ENCODE measurements at regions not wholly inside any gene's neighbourhood (a gene's known extent, or its start where the extent isn't known, plus 50 kb on each side); places are given as distances from the start of the nearest gene placed in this dataset.

- no peaks in the 10 kb centered on the region for H3K4me1 ChIP-seq (ENCODE audit: control insufficient read depth, low read depth, low read length)
Observed at GRCh38 chr15:26145796-26146195, 282.7 kb upstream of the ATP10A start.

GRCh38 chr15:26144836-26145235 is 281.7 kb upstream of the ATP10A start:
- Histone ChIP-seq H3K9me3 (ENCODE audit: control insufficient read depth, low read depth, low read length) (no peaks in the 10 kb centered on the region), H3K36me3 (ENCODE audit: control insufficient read depth, low read depth, low read length) (no peaks in the 10 kb centered on the region), H3K9ac (ENCODE audit: low read length) (no peak overlapping the region), H3K4me3 (ENCODE audit: low read length) (no peak overlapping the region), H3K27me3 (ENCODE audit: control insufficient read depth, insufficient read depth, low read length) (no peaks in the 10 kb centered on the region), H3K27ac (ENCODE audit: low read length) (no peak overlapping the region), H3K4me1 (ENCODE audit: control insufficient read depth, low read depth, low read length) (no peaks in the 10 kb centered on the region)

More at GRCh38 chr15:26145796-26146195, 282.7 kb upstream of the ATP10A start:
- Histone ChIP-seq H3K27ac (ENCODE audit: low read length) (no peak overlapping the region), H3K4me3 (ENCODE audit: low read length) (no peak overlapping the region), H3K9me3 (ENCODE audit: control insufficient read depth, low read depth, low read length) (no peaks in the 10 kb centered on the region), H3K27me3 (ENCODE audit: control insufficient read depth, insufficient read depth, low read length) (no peaks in the 10 kb centered on the region), H3K9ac (ENCODE audit: low read length) (no peak overlapping the region), H3K36me3 (ENCODE audit: control insufficient read depth, low read depth, low read length) (no peaks in the 10 kb centered on the region)

GRCh38 chr15:26143221-26143620 is 280.1 kb upstream of the ATP10A start:
- H3K27me3 ChIP-seq (ENCODE audit: control insufficient read depth, insufficient read depth, low read length): no peaks in the 10 kb centered on the region
- no peaks in the 10 kb centered on the region for H3K4me1 ChIP-seq (ENCODE audit: control insufficient read depth, low read depth, low read length)
- no peak overlapping the region for H3K4me3 ChIP-seq (ENCODE audit: low read length)
- no peak overlapping the region for H3K27ac ChIP-seq (ENCODE audit: low read length)
- no peak overlapping the region for H3K9ac ChIP-seq (ENCODE audit: low read length)
- H3K36me3 ChIP-seq (ENCODE audit: control insufficient read depth, low read depth, low read length): no peaks in the 10 kb centered on the region
- no peaks in the 10 kb centered on the region for H3K9me3 ChIP-seq (ENCODE audit: control insufficient read depth, low read depth, low read length)

GRCh38 chr15:26134812-26135211 is 271.7 kb upstream of the ATP10A start:
- Histone ChIP-seq H3K4me1 (ENCODE audit: control insufficient read depth, low read depth, low read length) (peaks cover 48% of the 10 kb centered on the region), H3K27ac (ENCODE audit: low read length) (no peak overlapping the region), H3K27me3 (ENCODE audit: control insufficient read depth, insufficient read depth, low read length) (peaks cover 8% of the 10 kb centered on the region), H3K4me3 (ENCODE audit: low read length) (no peak overlapping the region), H3K36me3 (ENCODE audit: control insufficient read depth, low read depth, low read length) (no peaks in the 10 kb centered on the region), H3K9me3 (ENCODE audit: control insufficient read depth, low read depth, low read length) (no peaks in the 10 kb centered on the region), H3K9ac (ENCODE audit: low read length) (no peak overlapping the region)

- H3K4me3 ChIP-seq (ENCODE audit: low read length): peak overlapping the region; percentile 18
- H3K36me3 ChIP-seq (ENCODE audit: control insufficient read depth, low read depth, low read length): no peaks in the 10 kb centered on the region
- H3K4me1 ChIP-seq (ENCODE audit: control insufficient read depth, low read depth, low read length): peaks cover 53% of the 10 kb centered on the region
- peaks cover 8% of the 10 kb centered on the region for H3K27me3 ChIP-seq (ENCODE audit: control insufficient read depth, insufficient read depth, low read length)
- no peaks in the 10 kb centered on the region for H3K9me3 ChIP-seq (ENCODE audit: control insufficient read depth, low read depth, low read length)
- H3K27ac ChIP-seq (ENCODE audit: low read length): no peak overlapping the region
- H3K9ac ChIP-seq (ENCODE audit: low read length): no peak overlapping the region
Observed at GRCh38 chr15:26134152-26134551, 271.0 kb upstream of the ATP10A start.

- Histone ChIP-seq H3K9me3 (ENCODE audit: control insufficient read depth, low read depth, low read length) (no peaks in the 10 kb centered on the region), H3K9ac (ENCODE audit: low read length) (no peak overlapping the region), H3K4me3 (ENCODE audit: low read length) (peak overlapping the region; percentile 33), H3K36me3 (ENCODE audit: control insufficient read depth, low read depth, low read length) (no peaks in the 10 kb centered on the region), H3K4me1 (ENCODE audit: control insufficient read depth, low read depth, low read length) (peaks cover 59% of the 10 kb centered on the region), H3K27me3 (ENCODE audit: control insufficient read depth, insufficient read depth, low read length) (peaks cover 8% of the 10 kb centered on the region), H3K27ac (ENCODE audit: low read length) (no peak overlapping the region)
Observed at GRCh38 chr15:26132811-26133210, 269.7 kb upstream of the ATP10A start.

GRCh38 chr15:26129852-26130251 is 266.7 kb upstream of the ATP10A start:
- H3K27ac ChIP-seq (ENCODE audit: low read length): peak overlapping the region; percentile 56
- no peaks in the 10 kb centered on the region for H3K36me3 ChIP-seq (ENCODE audit: control insufficient read depth, low read depth, low read length)
- H3K4me3 ChIP-seq (ENCODE audit: low read length): peak overlapping the region; percentile 5
- H3K9ac ChIP-seq (ENCODE audit: low read length): no peak overlapping the region
- peaks cover 56% of the 10 kb centered on the region for H3K4me1 ChIP-seq (ENCODE audit: control insufficient read depth, low read depth, low read length)
- H3K27me3 ChIP-seq (ENCODE audit: control insufficient read depth, insufficient read depth, low read length): peaks cover 8% of the 10 kb centered on the region
- no peaks in the 10 kb centered on the region for H3K9me3 ChIP-seq (ENCODE audit: control insufficient read depth, low read depth, low read length)

GRCh38 chr15:26128611-26129140 is 265.5 kb upstream of the ATP10A start:
- no peaks in the 10 kb centered on the region for H3K36me3 ChIP-seq (ENCODE audit: control insufficient read depth, low read depth, low read length)
- peaks cover 45% of the 10 kb centered on the region for H3K4me1 ChIP-seq (ENCODE audit: control insufficient read depth, low read depth, low read length)
- H3K27me3 ChIP-seq (ENCODE audit: control insufficient read depth, insufficient read depth, low read length): peaks cover 8% of the 10 kb centered on the region
- no peak overlapping the region for H3K27ac ChIP-seq (ENCODE audit: low read length)
- no peak overlapping the region for H3K4me3 ChIP-seq (ENCODE audit: low read length)
- no peaks in the 10 kb centered on the region for H3K9me3 ChIP-seq (ENCODE audit: control insufficient read depth, low read depth, low read length)
- no peak overlapping the region for H3K9ac ChIP-seq (ENCODE audit: low read length)

GRCh38 chr15:26126819-26127387 is 263.8 kb upstream of the ATP10A start:
- no peaks in the 10 kb centered on the region for H3K9me3 ChIP-seq (ENCODE audit: control insufficient read depth, low read depth, low read length)
- peaks cover 5% of the 10 kb centered on the region for H3K27me3 ChIP-seq (ENCODE audit: control insufficient read depth, insufficient read depth, low read length)
- peaks cover 27% of the 10 kb centered on the region for H3K4me1 ChIP-seq (ENCODE audit: control insufficient read depth, low read depth, low read length)
- no peaks in the 10 kb centered on the region for H3K36me3 ChIP-seq (ENCODE audit: control insufficient read depth, low read depth, low read length)
- H3K4me3 ChIP-seq (ENCODE audit: low read length): no peak overlapping the region
- no peak overlapping the region for H3K9ac ChIP-seq (ENCODE audit: low read length)
- H3K27ac ChIP-seq (ENCODE audit: low read length): no peak overlapping the region

- Histone ChIP-seq H3K4me1 (ENCODE audit: control insufficient read depth, low read depth, low read length) (peaks cover 20% of the 10 kb centered on the region), H3K27me3 (ENCODE audit: control insufficient read depth, insufficient read depth, low read length) (peaks cover under 1% of the 10 kb centered on the region), H3K4me3 (ENCODE audit: low read length) (no peak overlapping the region), H3K27ac (ENCODE audit: low read length) (no peak overlapping the region), H3K36me3 (ENCODE audit: control insufficient read depth, low read depth, low read length) (no peaks in the 10 kb centered on the region), H3K9me3 (ENCODE audit: control insufficient read depth, low read depth, low read length) (no peaks in the 10 kb centered on the region), H3K9ac (ENCODE audit: low read length) (no peak overlapping the region)
Observed at GRCh38 chr15:26126070-26126469, 262.9 kb upstream of the ATP10A start.

GRCh38 chr15:26125664-26126063 is 262.5 kb upstream of the ATP10A start:
- H3K9me3 ChIP-seq (ENCODE audit: control insufficient read depth, low read depth, low read length): no peaks in the 10 kb centered on the region
- no peaks in the 10 kb centered on the region for H3K27me3 ChIP-seq (ENCODE audit: control insufficient read depth, insufficient read depth, low read length)
- H3K9ac ChIP-seq (ENCODE audit: low read length): no peak overlapping the region
- no peaks in the 10 kb centered on the region for H3K36me3 ChIP-seq (ENCODE audit: control insufficient read depth, low read depth, low read length)
- no peak overlapping the region for H3K27ac ChIP-seq (ENCODE audit: low read length)
- peaks cover 20% of the 10 kb centered on the region for H3K4me1 ChIP-seq (ENCODE audit: control insufficient read depth, low read depth, low read length)
- no peak overlapping the region for H3K4me3 ChIP-seq (ENCODE audit: low read length)

- H3K27ac ChIP-seq (ENCODE audit: low read length): no peak overlapping the region
- H3K9ac ChIP-seq (ENCODE audit: low read length): no peak overlapping the region
- no peaks in the 10 kb centered on the region for H3K4me1 ChIP-seq (ENCODE audit: control insufficient read depth, low read depth, low read length)
- no peaks in the 10 kb centered on the region for H3K9me3 ChIP-seq (ENCODE audit: control insufficient read depth, low read depth, low read length)
- H3K4me3 ChIP-seq (ENCODE audit: low read length): no peak overlapping the region
- H3K36me3 ChIP-seq (ENCODE audit: control insufficient read depth, low read depth, low read length): no peaks in the 10 kb centered on the region
- H3K27me3 ChIP-seq (ENCODE audit: control insufficient read depth, insufficient read depth, low read length): no peaks in the 10 kb centered on the region
Observed at GRCh38 chr15:26119322-26119721, 256.2 kb upstream of the ATP10A start.
